Astrocyte of the hippocampus (primary cell): ENCODE measurements at regions not wholly inside any gene's neighbourhood (a gene's known extent, or its start where the extent isn't known, plus 50 kb on each side); places are given as distances from the start of the nearest gene placed in this dataset.

ENCODE experiments used
- DNase-seq: peaks from one replicate; pipeline ENCODE4 v3.0.0; 2011; ENCODE audit warnings: low read depth, low spot score

- DNase-seq: no peak
Observed at GRCh38 chr1:80917826-80918225, 882.9 kb upstream of the ADGRL2 start.

- no peak for DNase-seq
Observed at GRCh38 chr1:80917225-80917624, 883.5 kb upstream of the ADGRL2 start.

GRCh38 chr1:80915491-80915890, 885.2 kb upstream of the ADGRL2 start:
- DNase-seq: no peak

GRCh38 chr1:80910426-80910825, 890.3 kb upstream of the ADGRL2 start:
- DNase-seq: no peak

- DNase-seq: no peak
Observed at GRCh38 chr1:80909172-80909784, 891.5 kb upstream of the ADGRL2 start.

- no peak for DNase-seq
Observed at GRCh38 chr1:80896781-80897356, 903.9 kb upstream of the ADGRL2 start.

GRCh38 chr1:80894921-80895320, 905.8 kb upstream of the ADGRL2 start:
- no peak for DNase-seq

- DNase-seq: no peak
Observed at GRCh38 chr1:80893115-80893514, 907.6 kb upstream of the ADGRL2 start.

GRCh38 chr1:80892539-80892938, 908.2 kb upstream of the ADGRL2 start:
- DNase-seq: peak; percentile 9

- DNase-seq: no peak
Observed at GRCh38 chr1:80891871-80892270, 908.9 kb upstream of the ADGRL2 start.

GRCh38 chr1:80882553-80882952, 918.2 kb upstream of the ADGRL2 start:
- peak; percentile 24 for DNase-seq

GRCh38 chr1:80878343-80878742, 922.4 kb upstream of the ADGRL2 start:
- no peak for DNase-seq

- DNase-seq: no peak
Observed at GRCh38 chr1:80876035-80876434, 924.7 kb upstream of the ADGRL2 start.

- no peak for DNase-seq
Observed at GRCh38 chr1:80869299-80869698, 931.4 kb upstream of the ADGRL2 start.

- no peak for DNase-seq
Observed at GRCh38 chr1:80847904-80848303, 952.8 kb upstream of the ADGRL2 start.

GRCh38 chr1:80846966-80847365, 953.8 kb upstream of the ADGRL2 start:
- no peak for DNase-seq

GRCh38 chr1:80842796-80843195, 957.9 kb upstream of the ADGRL2 start:
- no peak for DNase-seq

GRCh38 chr1:80841261-80841660, 959.5 kb upstream of the ADGRL2 start:
- no peak for DNase-seq

GRCh38 chr1:80837066-80837465, 963.7 kb upstream of the ADGRL2 start:
- DNase-seq: no peak

GRCh38 chr1:80836505-80836904, 964.2 kb upstream of the ADGRL2 start:
- DNase-seq: no peak

GRCh38 chr1:80827666-80828065, 973.1 kb upstream of the ADGRL2 start:
- DNase-seq: no peak

- DNase-seq: no peak
Observed at GRCh38 chr1:80825067-80825466, 975.7 kb upstream of the ADGRL2 start.

GRCh38 chr1:80818211-80818610, 982.5 kb upstream of the ADGRL2 start:
- DNase-seq: no peak

- no peak for DNase-seq
Observed at GRCh38 chr1:80807981-80808380, 992.8 kb upstream of the ADGRL2 start.
